ENCODE measurements at regions not wholly inside any gene's neighbourhood (a gene's known extent, or its start where the extent isn't known, plus 50 kb on each side); places are given as distances from the start of the nearest gene placed in this dataset.
"Not testable (repeated sequence)": the region's sequence is repeated elsewhere in the genome, so short reads cannot be mapped to it uniquely, and the experiment has no call there.

DNA sequence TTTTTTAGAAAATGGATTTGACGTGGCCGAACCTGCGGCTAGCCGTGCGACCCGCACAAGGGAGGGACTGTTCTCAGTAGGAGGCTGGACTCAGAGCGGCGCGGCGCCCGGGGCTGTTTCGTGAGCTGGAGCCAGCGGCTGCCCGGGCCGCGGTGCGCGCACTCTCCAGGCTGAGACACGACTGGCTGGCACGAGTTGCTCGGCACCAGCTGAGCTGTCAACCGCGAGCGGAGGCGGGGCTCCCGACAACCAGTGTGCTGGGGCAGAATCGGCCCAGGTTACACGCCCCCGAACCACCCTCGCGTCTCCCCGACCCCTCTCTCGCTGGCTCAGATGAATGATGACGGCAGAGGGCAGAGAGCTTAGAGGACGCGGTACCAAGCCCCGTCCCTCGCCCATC lies 182.3 kb upstream of the NBPF9 start:
- H3K4me1 Mint-ChIP-seq, result not testable (repeated sequence)

DNA sequence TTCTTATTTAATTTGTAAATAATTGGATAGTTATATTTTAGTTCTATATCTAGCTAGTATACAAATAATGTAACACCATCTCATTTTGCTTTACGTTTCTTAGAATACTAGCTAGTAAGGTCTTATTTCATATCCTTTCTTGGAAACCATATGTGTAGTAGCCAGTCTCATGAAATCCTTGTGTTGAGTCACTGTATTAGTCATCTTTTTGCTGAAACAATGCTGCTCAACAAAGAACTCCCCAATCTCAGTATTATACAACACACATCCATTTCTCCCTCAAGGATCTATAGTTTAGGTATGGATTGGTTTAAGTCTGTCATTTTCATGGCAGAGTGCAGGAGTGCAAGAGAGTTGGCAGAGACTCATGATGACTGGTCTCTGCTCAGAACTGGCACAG lies 185.2 kb upstream of the NBPF9 start:
- not testable (repeated sequence) for H3K27me3 Mint-ChIP-seq, H3K4me3 Mint-ChIP-seq, H3K4me1 Mint-ChIP-seq, H3K9me3 Mint-ChIP-seq, H3K36me3 Mint-ChIP-seq, H3K27ac Mint-ChIP-seq

More for the DNA sequence above, 182.3 kb upstream of the NBPF9 start:
- not testable (repeated sequence) for H3K27ac Mint-ChIP-seq, H3K36me3 Mint-ChIP-seq, H3K9me3 Mint-ChIP-seq, H3K27me3 Mint-ChIP-seq
- peak overlapping the region in 1 of 4 donors; percentile 94 for H3K4me3 Mint-ChIP-seq

DNA sequence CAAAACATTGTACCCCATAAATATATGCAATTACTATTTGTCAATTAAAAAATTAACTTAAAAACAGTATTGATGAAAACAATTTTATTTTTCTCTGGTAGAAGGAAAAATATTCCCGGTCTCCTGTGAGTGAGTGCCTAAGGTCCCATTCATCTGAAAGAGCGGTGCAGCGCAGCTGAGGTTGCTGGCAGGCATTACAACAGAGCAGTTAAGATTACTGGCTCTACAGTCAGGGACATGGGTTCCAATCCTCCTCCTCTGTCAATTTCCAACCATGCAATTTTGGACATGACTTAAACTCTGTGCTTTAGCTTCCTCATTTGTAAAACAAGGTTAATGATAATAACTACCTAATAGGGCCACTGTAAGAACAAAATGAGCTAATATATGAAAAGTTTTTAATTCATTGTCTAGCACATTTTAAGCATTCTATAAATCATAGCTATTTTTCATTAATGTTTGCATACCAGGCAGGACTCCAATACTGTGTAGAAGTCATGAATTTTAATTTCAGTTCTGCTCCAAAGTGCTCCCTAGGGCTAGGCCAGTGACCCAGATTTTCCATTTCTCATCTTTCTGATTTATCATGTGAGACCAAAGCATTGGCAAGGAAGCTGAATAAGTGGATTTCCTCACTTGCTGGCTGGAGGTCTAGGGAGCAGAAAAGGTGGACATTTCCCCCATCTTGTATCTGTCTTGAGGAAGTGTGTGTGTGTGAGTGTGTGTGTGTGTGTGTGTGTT lies 174.2 kb upstream of the NBPF19 start:
- H3K9me3 Mint-ChIP-seq, H3K36me3 Mint-ChIP-seq, H3K27me3 Mint-ChIP-seq: not testable (repeated sequence)

DNA sequence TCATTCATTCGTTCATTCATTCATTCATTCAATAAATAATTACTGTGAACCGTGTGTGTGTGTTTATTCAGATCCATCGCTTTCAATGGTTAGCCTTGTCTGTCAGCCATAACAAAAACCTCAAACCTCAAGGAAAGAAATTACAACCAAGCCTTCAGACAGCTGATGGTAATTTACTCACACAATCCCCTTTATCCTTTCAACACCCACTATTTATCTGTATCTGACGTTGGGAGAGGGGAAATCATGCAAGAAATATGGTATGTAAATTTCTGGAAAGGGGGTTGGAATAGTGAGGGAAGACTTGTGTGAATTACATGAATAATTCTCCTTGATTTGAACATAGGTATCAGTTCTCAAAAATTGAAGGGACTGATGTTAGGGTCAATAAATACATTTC lies 173.6 kb upstream of the NBPF19 start:
- not testable (repeated sequence) for H3K36me3 Mint-ChIP-seq, H3K4me1 Mint-ChIP-seq, H3K9me3 Mint-ChIP-seq, H3K27me3 Mint-ChIP-seq, H3K27ac Mint-ChIP-seq, H3K4me3 Mint-ChIP-seq

More for the DNA sequence above, 174.2 kb upstream of the NBPF19 start:
- not testable (repeated sequence) for H3K27ac Mint-ChIP-seq, H3K4me3 Mint-ChIP-seq, H3K4me1 Mint-ChIP-seq

DNA sequence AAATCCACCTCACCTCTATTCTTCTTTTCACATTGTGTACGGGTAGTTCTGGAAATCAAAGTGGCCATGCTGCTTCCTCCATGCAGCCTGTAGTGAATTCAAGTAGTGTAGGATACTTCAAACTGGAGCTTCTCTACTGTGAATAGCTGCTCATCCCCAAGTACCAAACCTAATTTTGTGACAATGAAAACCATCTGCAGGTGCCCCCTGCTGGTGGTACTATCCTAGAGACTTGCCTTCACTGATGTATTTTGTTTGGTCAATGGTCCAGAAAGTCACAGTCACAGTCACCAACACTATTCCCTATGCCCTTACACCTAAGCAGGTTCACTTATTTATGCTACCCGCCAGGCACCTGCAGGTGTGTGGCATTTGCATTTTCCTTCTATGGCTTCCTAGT lies 170.0 kb upstream of the NBPF19 start:
- H3K27me3 Mint-ChIP-seq, H3K27ac Mint-ChIP-seq, H3K4me3 Mint-ChIP-seq, H3K9me3 Mint-ChIP-seq, H3K36me3 Mint-ChIP-seq, H3K4me1 Mint-ChIP-seq: not testable (repeated sequence)

DNA sequence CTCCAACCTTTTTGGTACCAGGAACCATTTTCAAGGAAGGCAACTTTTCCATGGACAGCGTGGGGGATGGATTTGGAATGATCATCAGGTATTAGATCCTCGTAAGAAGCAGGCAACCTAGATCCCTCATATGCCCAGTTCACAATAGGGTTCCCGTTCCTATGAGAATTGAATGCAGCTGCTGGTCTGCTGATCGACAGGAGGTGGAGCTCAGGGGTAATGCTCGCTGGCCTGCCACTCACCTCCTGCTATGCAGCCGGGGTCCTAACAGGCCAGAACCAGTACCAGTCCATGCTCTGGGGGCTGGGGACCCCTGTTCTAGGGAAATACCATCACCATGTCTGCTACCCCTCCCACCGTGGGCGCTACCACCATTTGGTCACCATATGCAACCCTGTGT lies 167.2 kb upstream of the NBPF19 start:
- H3K4me1 Mint-ChIP-seq, H3K27ac Mint-ChIP-seq, H3K9me3 Mint-ChIP-seq, H3K36me3 Mint-ChIP-seq, H3K4me3 Mint-ChIP-seq, H3K27me3 Mint-ChIP-seq: not testable (repeated sequence)

DNA sequence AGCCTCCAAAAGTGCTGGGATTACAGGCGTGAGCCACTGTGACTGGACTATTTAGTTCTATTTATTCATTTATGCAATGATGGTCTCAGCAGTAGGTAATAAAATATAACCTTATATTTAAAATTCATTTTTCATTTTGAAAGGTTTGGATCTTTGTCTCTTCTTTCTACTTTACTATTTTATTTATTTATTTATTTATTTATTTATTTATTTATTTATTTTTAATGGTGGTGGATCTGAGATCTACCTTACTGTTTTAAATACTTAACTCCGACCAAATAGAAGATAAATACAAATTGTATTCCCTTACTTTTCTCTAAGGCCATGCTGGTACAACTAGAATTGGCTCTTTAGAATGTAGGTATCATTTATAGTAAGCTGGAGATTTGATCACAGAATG lies 159.9 kb upstream of the NBPF19 start:
- not testable (repeated sequence) for H3K27ac Mint-ChIP-seq, H3K4me3 Mint-ChIP-seq, H3K36me3 Mint-ChIP-seq, H3K4me1 Mint-ChIP-seq, H3K27me3 Mint-ChIP-seq, H3K9me3 Mint-ChIP-seq

GRCh38 chr1:149320971-149321731 lies 153.7 kb upstream of the NBPF19 start:
- H3K27ac Mint-ChIP-seq, H3K9me3 Mint-ChIP-seq, H3K36me3 Mint-ChIP-seq, H3K27me3 Mint-ChIP-seq, H3K4me3 Mint-ChIP-seq, H3K4me1 Mint-ChIP-seq: not testable (repeated sequence)

DNA sequence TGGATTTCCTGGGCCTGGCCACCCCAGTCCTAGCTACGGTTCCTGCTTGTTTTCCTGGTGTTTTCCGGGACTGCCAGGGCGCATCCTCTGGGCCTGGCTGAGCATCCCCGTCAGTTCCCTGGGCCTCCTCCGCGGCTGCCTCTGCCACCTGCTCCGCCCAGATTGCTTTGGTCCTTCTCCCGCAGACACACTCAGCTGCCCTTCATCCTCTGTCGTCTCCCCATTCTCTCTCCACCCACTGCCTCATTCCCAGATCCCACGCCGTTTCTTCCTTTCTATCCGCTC lies 153.2 kb upstream of the NBPF19 start:
- not testable (repeated sequence) for H3K9me3 Mint-ChIP-seq, H3K4me1 Mint-ChIP-seq, H3K27me3 Mint-ChIP-seq, H3K27ac Mint-ChIP-seq, H3K36me3 Mint-ChIP-seq, H3K4me3 Mint-ChIP-seq

DNA sequence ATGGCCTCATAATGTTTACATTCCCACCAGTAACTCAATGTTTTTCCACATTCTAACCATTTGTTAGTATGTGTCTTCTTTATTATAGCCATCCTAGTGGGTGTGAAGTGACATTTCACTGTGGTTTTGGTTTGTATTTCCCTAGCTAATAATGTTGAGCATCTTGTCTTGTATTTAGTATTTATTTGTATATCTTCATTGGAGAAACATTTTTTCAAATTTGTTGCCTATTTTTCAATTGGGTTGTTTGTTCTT lies 144.8 kb upstream of the NBPF19 start:
- not testable (repeated sequence) for H3K9me3 Mint-ChIP-seq, H3K36me3 Mint-ChIP-seq, H3K4me3 Mint-ChIP-seq, H3K27me3 Mint-ChIP-seq, H3K27ac Mint-ChIP-seq, H3K4me1 Mint-ChIP-seq

GRCh38 chr1:149336082-149336481 lies 138.8 kb upstream of the NBPF19 start:
- not testable (repeated sequence) for H3K9me3 Mint-ChIP-seq, H3K4me1 Mint-ChIP-seq, H3K27me3 Mint-ChIP-seq, H3K4me3 Mint-ChIP-seq, H3K27ac Mint-ChIP-seq, H3K36me3 Mint-ChIP-seq

DNA sequence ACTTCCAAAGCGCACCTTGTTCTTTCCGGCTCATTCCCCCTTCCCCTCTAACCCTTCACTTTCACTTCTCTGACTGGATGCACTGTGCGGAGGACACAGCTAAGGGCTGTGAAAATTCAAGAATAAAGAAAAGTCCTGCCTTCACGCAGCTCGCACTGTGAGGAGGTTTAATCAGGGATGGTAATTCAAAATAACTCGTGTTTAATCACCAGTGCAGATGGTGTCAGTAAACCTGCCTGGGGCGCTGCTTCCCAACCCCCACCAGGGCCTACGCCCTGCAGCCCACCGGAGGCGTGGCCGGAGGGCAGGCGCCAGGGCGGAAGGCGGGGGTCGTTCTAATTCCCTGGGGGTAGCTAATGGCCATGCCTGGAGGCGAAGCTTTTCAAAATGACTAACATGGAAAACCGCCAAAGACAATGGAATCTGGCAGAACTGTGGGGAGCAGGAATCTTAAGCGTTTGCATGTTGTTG lies 136.6 kb upstream of the NBPF19 start:
- not testable (repeated sequence) for H3K36me3 Mint-ChIP-seq, H3K9me3 Mint-ChIP-seq, H3K27ac Mint-ChIP-seq, H3K27me3 Mint-ChIP-seq, H3K4me3 Mint-ChIP-seq, H3K4me1 Mint-ChIP-seq

DNA sequence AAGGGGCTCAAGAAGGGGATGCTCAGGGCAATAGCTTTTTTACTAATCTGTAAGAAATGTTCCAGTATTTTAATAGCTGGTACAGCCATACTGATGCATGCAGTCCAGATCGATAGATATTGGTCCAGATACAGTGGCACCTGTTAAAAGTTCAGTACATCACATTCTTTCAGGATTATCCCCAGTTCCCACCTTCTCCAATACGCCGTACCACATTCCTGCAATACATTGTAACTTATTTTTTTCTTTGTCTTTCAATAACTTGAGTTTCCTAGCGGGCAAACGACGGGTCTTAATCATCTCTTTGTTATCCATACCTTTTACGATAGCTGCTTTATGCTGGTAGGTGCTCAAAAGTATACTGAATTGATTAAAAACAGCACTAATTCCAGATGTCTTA lies 136.1 kb upstream of the NBPF19 start:
- H3K27ac Mint-ChIP-seq, H3K4me1 Mint-ChIP-seq, H3K36me3 Mint-ChIP-seq, H3K9me3 Mint-ChIP-seq, H3K4me3 Mint-ChIP-seq, H3K27me3 Mint-ChIP-seq: not testable (repeated sequence)

DNA sequence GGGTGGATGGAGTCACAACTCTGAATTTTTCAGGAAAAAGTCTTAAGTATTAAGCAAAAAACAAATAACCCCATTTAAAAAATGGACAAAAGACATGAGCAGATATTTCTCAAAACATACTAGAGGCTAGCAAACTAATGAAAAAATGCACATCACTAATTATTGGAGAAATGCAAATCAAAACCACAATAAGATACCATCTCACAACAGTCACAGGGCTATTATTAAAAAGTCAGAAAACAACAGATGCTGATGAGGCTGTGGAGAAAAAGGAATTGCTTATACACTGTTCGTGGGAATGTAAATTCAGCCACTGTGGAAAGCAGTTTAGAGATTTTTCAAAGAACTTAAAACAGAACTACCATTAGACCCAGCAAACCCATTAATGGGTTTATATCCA lies 125.4 kb upstream of the NBPF19 start:
- H3K4me1 Mint-ChIP-seq, H3K9me3 Mint-ChIP-seq, H3K36me3 Mint-ChIP-seq, H3K27ac Mint-ChIP-seq, H3K4me3 Mint-ChIP-seq, H3K27me3 Mint-ChIP-seq: not testable (repeated sequence)

DNA sequence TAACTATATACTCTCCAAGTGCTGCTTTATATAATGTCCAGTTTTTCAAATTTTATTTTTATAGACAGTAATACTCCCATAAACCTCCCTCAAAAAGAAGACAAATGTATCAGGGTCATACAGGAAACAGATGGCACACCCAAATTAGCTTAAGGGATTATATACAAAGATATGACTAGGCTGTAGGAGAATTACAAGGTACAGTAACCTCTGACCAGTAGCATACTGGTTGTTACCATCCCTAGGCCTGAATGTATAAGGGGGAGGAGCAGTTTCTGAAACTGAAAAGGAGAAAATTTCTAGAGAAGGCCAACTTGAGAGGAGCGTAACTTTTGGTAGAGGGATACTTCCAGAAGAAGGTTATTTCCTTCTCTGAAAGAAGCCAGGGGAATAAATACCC lies 122.6 kb upstream of the NBPF19 start:
- H3K4me3 Mint-ChIP-seq, H3K36me3 Mint-ChIP-seq, H3K27ac Mint-ChIP-seq, H3K4me1 Mint-ChIP-seq, H3K9me3 Mint-ChIP-seq, H3K27me3 Mint-ChIP-seq: not testable (repeated sequence)

GRCh38 chr1:149354579-149354978 lies 120.3 kb upstream of the NBPF19 start:
- not testable (repeated sequence) for H3K27me3 Mint-ChIP-seq, H3K9me3 Mint-ChIP-seq, H3K36me3 Mint-ChIP-seq, H3K27ac Mint-ChIP-seq, H3K4me3 Mint-ChIP-seq, H3K4me1 Mint-ChIP-seq

DNA sequence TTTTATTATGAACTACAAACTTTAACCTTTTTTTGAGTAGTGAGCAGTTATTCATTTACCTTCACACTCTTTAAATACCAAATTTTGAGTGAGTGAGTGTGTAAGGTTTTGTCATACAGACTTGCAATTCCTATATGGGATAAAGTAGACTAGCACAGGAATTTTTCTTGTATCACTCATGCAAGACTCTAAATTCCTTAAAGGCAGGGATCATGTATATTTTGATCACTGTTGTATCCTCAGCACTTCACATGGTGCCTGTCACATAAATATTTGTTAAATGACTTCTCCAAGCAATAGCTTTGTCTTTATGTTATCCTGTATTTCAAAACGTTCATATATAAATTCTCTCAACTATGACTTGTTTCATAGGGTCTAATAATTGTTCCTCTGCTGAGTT lies 119.1 kb upstream of the NBPF19 start:
- not testable (repeated sequence) for H3K4me3 Mint-ChIP-seq, H3K36me3 Mint-ChIP-seq, H3K27me3 Mint-ChIP-seq, H3K4me1 Mint-ChIP-seq, H3K27ac Mint-ChIP-seq, H3K9me3 Mint-ChIP-seq

Measured in IgD-negative memory B cell (primary cell).